H1 (cell line): ENCODE measurements at regions not wholly inside any gene's neighbourhood (a gene's known extent, or its start where the extent isn't known, plus 50 kb on each side); places are given as distances from the start of the nearest gene placed in this dataset.

Experiments used
- CHD7 ChIP-seq: fragments of 300-600 bp; sonication (generic); IDR thresholded peaks from 2 replicates; pipeline ENCODE4 v1.7.1; 2012; ENCODE audit warnings: low read length, moderate library complexity, mild to moderate bottlenecking, inconsistent platforms; ENCODE audit not compliant: insufficient replicate concordance
- GTF2F1 ChIP-seq: IDR thresholded peaks from 2 replicates; pipeline ENCODE4 v1.6.1; 2012; ENCODE audit warnings: low read depth, low read length, improper control_type of control experiment, borderline replicate concordance

DNA sequence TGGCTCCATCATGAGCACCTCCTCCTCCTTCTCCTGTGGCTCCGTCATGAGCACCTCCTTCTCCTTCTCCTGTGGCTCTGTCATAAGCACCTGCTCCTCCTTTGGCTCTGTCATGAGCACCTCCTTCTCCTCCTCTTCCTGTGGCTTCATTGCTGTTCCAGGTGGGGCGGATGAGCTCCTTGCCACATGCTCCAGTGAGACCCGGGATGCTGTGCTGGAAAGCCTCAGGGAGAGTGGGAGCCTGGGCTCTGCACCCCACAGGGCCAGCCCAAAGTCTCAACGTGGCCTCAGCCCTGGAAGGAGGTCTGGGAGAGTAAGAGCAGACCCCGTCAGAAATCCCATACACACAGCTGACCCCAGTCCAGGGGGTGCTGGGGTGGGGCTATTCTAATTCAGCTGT lies 380.7 kb downstream of the TCERG1L start (continued):
- TF ChIP-seq CHD7, result no peak
- TF ChIP-seq GTF2F1, result no peak
